ENCODE measurements at regions not wholly inside any gene's neighbourhood (a gene's known extent, or its start where the extent isn't known, plus 50 kb on each side); places are given as distances from the start of the nearest gene placed in this dataset.

GRCh38 chr6:134593024-134593423 lies 275.1 kb upstream of the SGK1 start:
- TF ChIP-seq CTCF (IDR thresholded peaks at IDR 0.05; ENCODE audit: control extremely low read depth in 1 of 3, insufficient read depth in 1 of 3, low read depth in 1 of 3, low read length in 3 of 3) (no peak), SP2 (IDR thresholded peaks at IDR 0.05; ENCODE audit: low read length) (no peak), SIX5 (IDR thresholded peaks at IDR 0.05; ENCODE audit: low read depth, low read length) (no peak), SP1 (IDR thresholded peaks at IDR 0.05; ENCODE audit: low read depth, low read length) (no peak), MAX (IDR thresholded peaks at IDR 0.05) (no peak), EZH2 (IDR thresholded peaks at IDR 0.05; ENCODE audit: low read depth, low read length, severe bottlenecking) (no peak), ATF2 (IDR thresholded peaks at IDR 0.05; ENCODE audit: low read length) (no peak), USF2 (IDR thresholded peaks at IDR 0.05; ENCODE audit: low read length) (no peak), POLR2A (IDR thresholded peaks at IDR 0.05; ENCODE audit: control extremely low read depth in 1 of 2, low read depth in 2 of 2, low read length in 2 of 2) (no peak)
